ENCODE measurements at regions not wholly inside any gene's neighbourhood (a gene's known extent, or its start where the extent isn't known, plus 50 kb on each side); places are given as distances from the start of the nearest gene placed in this dataset.

GRCh38 chr12:34297790-34298164 lies 275.5 kb downstream of the ALG10 start:
- Mint-ChIP-seq H3K27ac (no peak overlapping the region), H3K27me3 (ENCODE audit: low read depth) (peaks cover 5% of the 10 kb centered on the region), H3K36me3 (ENCODE audit: low read depth) (peaks cover 6% of the 10 kb centered on the region), H3K9me3 (peaks cover 84% of the 10 kb centered on the region), H3K4me3 (no peak overlapping the region), H3K4me1 (no peaks in the 10 kb centered on the region)
- TF ChIP-seq, protein P1, sequence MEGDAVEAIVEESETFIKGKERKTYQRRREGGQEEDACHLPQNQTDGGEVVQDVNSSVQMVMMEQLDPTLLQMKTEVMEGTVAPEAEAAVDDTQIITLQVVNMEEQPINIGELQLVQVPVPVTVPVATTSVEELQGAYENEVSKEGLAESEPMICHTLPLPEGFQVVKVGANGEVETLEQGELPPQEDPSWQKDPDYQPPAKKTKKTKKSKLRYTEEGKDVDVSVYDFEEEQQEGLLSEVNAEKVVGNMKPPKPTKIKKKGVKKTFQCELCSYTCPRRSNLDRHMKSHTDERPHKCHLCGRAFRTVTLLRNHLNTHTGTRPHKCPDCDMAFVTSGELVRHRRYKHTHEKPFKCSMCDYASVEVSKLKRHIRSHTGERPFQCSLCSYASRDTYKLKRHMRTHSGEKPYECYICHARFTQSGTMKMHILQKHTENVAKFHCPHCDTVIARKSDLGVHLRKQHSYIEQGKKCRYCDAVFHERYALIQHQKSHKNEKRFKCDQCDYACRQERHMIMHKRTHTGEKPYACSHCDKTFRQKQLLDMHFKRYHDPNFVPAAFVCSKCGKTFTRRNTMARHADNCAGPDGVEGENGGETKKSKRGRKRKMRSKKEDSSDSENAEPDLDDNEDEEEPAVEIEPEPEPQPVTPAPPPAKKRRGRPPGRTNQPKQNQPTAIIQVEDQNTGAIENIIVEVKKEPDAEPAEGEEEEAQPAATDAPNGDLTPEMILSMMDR (IDR thresholded peaks at IDR 0.05; ENCODE audit: unreplicated experiment in 3 of 3): no peak

- Mint-ChIP-seq H3K27ac (no peak overlapping the region), H3K9me3 (peaks cover 85% of the 10 kb centered on the region), H3K4me3 (no peak overlapping the region)
Measured at GRCh38 chr12:34298176-34298970, 276.1 kb downstream of the ALG10 start.

GRCh38 chr12:34298971-34299801 lies 276.9 kb downstream of the ALG10 start:
- H3K27ac Mint-ChIP-seq: no peak overlapping the region
- peaks cover 10% of the 10 kb centered on the region for H3K36me3 Mint-ChIP-seq (ENCODE audit: low read depth)
- TF ChIP-seq, protein P1 (IDR thresholded peaks at IDR 0.05; ENCODE audit: unreplicated experiment in 3 of 3): no peak
- H3K9me3 Mint-ChIP-seq: peaks cover 87% of the 10 kb centered on the region
- no peak overlapping the region for H3K4me3 Mint-ChIP-seq
- H3K4me1 Mint-ChIP-seq: no peaks in the 10 kb centered on the region
- peaks cover 5% of the 10 kb centered on the region for H3K27me3 Mint-ChIP-seq (ENCODE audit: low read depth)

More at GRCh38 chr12:34298176-34298970, 276.1 kb downstream of the ALG10 start:
- Mint-ChIP-seq H3K27me3 (ENCODE audit: low read depth) (peaks cover 5% of the 10 kb centered on the region), H3K4me1 (no peaks in the 10 kb centered on the region), H3K36me3 (ENCODE audit: low read depth) (peaks cover 10% of the 10 kb centered on the region)
- TF ChIP-seq, protein P1 (IDR thresholded peaks at IDR 0.05; ENCODE audit: unreplicated experiment in 3 of 3): no peak

DNA sequence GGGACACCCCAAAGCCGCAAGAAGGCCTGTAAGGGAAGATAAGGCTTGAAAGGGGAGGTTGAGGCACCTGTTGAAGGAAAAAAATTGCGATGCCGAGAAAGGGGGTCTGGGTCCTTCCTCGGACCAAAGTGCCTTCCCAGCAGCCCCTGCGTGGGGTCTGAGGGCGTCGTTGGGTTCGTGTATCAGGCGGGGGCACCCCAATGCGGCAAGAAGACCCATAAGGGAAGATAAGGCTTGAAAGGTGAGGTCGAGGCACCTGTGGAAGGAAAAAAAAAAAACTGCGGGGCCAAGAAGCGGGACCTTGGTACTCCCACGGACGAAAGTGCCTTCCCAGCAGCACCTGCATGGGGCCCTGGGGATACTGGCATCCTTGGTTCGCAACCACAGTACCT lies 277.5 kb downstream of the ALG10 start:
- Mint-ChIP-seq H3K4me1 (no peaks in the 10 kb centered on the region), H3K27me3 (ENCODE audit: low read depth) (peaks cover 5% of the 10 kb centered on the region), H3K9me3 (peaks cover 87% of the 10 kb centered on the region), H3K36me3 (ENCODE audit: low read depth) (peaks cover 10% of the 10 kb centered on the region), H3K4me3 (no peak overlapping the region), H3K27ac (no peak overlapping the region)
- TF ChIP-seq, protein P1 (IDR thresholded peaks at IDR 0.05; ENCODE audit: unreplicated experiment in 3 of 3): no peak

DNA sequence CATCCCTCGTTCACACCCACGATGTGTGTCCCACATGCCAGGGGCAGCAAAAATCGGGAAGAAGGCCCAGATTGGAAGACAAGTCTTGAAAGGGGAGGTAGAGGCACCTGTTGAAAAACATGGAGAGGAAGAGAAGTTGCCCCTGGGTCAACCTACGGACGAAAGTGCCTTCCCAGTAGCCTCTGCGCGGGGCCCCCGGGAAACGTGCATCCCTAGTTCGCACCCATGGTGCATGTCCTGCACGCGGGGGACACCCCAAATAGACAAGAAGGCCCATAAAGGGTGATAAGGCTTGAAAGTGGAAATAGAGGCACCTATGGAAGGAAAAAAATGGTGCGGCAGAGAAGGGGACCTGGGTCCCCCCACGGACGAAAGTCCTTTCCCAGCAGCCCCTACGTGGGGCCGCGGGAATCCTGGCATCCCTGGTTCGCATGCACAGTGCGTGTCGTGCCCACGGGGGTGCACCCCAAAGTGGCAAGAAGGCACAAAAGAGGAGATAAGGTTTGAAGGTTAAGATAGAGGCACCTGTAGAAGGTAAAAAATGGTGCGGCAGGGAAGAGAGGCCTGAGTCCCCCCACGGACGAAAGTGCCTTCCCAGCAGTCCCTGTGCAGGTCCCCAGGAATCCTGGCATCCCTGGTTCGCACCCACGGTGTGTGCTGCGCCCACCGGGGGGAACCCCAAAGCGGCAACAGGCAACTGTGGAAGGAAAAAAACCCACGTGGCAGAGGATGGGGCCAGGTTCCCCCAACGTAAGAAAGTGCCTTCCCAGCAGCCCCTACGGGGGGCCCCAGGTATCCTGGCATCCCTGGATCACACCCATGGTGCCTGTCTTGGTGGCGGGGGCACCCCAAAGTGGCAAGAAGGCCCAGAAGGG lies 278.3 kb downstream of the ALG10 start:
- Mint-ChIP-seq H3K27ac (no peak overlapping the region), H3K27me3 (ENCODE audit: low read depth) (peaks cover 5% of the 10 kb centered on the region), H3K4me1 (no peaks in the 10 kb centered on the region), H3K4me3 (no peak overlapping the region), H3K36me3 (ENCODE audit: low read depth) (peaks cover 10% of the 10 kb centered on the region), H3K9me3 (peaks cover 87% of the 10 kb centered on the region)
- TF ChIP-seq, protein P1 (IDR thresholded peaks at IDR 0.05; ENCODE audit: unreplicated experiment in 3 of 3): no peak

All from nephron (organoid).